ENCODE measurements at regions not wholly inside any gene's neighbourhood (a gene's known extent, or its start where the extent isn't known, plus 50 kb on each side); places are given as distances from the start of the nearest gene placed in this dataset.
"Not testable (repeated sequence)": the region's sequence is repeated elsewhere in the genome, so short reads cannot be mapped to it uniquely, and the experiment has no call there.

DNA sequence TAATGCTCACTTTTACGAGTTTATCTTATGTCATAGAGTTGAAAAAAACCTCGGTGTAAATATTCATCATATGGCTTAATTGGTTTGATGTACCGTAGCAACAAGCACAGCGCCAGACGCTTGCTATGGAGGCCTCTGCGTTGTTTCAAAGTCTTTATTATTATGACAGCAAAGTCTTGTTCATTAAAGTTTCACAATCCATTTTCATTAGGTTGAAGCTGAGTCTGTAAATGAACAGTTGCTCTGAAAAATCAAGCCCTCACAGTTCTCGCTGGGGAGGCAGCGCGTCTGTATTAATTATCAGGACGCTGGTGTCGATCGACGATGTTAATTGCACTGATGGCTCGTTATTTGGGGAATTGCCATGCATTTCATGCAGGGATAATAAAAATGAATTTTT is 185.6 kb downstream of the INSC start:
- DNase-seq (ENCODE audit: low read depth, low spot score), result no peak

DNA sequence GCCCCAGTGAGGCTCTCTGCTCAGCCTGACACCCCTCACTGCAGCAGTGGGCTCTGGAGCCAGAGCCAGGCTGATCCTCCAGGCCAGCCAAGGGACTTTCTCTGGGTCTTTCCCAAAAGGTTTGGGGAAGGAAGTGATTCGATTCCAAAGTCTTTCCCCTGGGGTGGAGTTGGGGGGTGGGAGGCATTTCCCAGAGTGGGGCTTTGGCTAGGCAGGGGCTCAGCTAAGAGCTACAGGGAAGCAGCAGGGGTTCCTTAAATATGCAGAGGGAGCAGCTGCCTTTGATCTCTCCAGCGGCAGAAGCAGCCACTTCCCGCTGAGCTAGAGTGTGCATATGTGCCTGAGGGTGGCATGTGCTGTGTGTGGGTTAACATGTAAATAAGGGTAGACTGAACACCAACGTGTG is 192.9 kb downstream of the INSC start:
- no peak for DNase-seq (ENCODE audit: low read depth, low spot score)

- no peak for DNase-seq (ENCODE audit: low read depth, low spot score)
These were observed 194.1 kb downstream of the INSC start for GRCh38 chr11:15308840-15309239.

DNA sequence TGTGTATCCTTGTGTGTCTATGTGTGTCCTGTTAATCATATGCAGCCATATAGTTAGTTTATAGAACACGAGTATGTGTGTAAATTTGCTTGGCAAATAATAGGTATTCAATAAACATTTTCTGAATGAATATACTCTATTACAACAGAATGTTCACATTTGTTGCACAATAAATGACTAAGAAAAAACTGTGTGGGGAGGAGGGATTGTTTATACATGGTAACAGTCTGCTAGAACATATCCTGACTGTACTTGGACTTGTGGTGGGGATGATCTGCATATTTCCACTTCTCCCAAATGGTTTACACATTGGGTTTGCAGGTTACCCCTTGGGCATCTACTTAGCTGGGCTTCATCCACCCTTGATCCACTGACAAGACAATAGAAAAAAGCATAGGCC is 194.6 kb downstream of the INSC start:
- DNase-seq (ENCODE audit: low read depth, low spot score), result no peak

DNA sequence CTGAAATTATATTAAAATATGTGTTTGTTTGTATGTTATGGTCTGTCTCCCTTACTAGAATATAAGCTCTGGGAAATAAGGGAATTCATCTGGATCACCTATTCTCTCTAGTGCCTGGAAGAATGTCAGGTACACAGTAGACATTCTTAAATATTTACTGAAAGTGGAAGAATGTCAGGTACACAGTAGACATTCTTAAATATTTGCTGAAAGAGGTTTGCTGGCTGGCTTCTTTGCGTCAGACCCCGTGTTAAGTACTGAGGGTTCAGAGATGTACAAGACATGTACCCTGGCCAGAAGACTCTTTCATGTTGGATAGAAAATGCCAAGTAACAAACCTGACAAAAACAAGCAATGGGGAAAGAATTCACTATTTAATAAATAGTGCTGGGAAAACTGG is 199.1 kb downstream of the INSC start:
- no peak for DNase-seq (ENCODE audit: low read depth, low spot score)

DNA sequence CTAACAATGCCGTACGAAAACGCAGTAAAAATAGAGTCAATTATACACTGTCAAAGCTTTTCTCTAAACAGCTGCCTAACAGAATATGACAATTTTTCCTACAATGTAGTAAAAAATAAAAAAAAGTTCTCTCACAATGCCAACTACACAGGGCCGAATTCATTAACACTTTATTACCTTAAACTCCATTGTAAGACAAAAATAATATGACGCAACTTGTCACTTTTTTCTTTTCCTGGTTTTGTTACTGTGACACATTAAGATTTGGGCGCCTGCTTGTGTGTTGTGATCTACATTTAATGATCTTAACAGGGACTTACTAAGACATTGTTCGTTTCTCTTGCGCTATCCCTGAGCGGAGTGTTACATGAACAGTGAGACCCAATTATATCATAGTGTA is 204.1 kb downstream of the INSC start:
- no peak for DNase-seq (ENCODE audit: low read depth, low spot score)

- no peak for DNase-seq (ENCODE audit: low read depth, low spot score)
These were observed 211.8 kb downstream of the INSC start for GRCh38 chr11:15326520-15326919.

- DNase-seq (ENCODE audit: low read depth, low spot score), result peak; percentile 54
These were observed 213.1 kb downstream of the INSC start for GRCh38 chr11:15327786-15328231.

GRCh38 chr11:15333407-15333806 is 218.7 kb downstream of the INSC start:
- no peak for DNase-seq (ENCODE audit: low read depth, low spot score)

GRCh38 chr11:15334766-15335165 is 220.0 kb downstream of the INSC start:
- no peak for DNase-seq (ENCODE audit: low read depth, low spot score)

DNA sequence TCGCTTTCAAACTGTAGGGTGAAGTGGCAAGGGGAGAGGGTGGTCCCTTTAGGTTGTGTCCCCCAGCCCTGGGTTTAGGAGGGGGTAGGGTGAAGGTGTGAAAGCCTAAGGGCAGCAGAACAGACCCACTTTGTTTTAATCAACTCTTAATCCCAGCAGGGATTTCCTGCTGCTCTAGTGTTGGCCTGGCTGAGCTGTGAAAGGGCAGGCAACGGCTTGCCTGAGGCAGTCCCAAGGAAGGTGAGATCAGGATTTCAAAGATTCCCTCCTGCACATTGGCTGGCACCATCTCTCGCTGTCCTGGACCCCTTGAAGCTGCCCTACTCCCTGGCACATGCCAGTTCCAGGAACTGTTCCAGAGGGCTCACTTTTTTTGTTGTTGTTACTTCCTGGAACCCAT is 221.3 kb downstream of the INSC start:
- no peak for DNase-seq (ENCODE audit: low read depth, low spot score)

GRCh38 chr11:15339302-15339701 is 224.6 kb downstream of the INSC start:
- no peak for DNase-seq (ENCODE audit: low read depth, low spot score)

DNA sequence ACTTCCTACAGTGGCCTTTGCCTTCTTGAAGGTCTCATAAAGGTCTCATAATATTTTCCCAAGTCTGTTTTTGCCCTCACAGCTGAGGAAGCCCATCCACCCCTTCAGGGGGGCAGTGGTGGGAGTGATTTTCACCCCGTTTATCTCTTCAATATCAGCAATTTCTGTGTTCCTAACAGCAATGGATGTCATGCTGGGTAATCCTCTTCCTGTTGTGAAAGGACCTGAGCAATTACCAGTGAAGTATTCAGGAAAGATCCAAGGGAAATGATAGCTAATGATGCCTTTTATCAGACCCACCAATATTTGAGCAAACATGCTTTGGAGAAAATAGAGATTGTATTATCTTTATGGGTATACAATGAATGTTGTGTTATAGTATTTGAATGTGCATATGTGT is 226.9 kb downstream of the INSC start:
- DNase-seq (ENCODE audit: low read depth, low spot score), result no peak

GRCh38 chr11:15342163-15342562 is 227.4 kb downstream of the INSC start:
- DNase-seq (ENCODE audit: low read depth, low spot score), result no peak

- no peak for DNase-seq (ENCODE audit: low read depth, low spot score)
These were observed 232.2 kb downstream of the INSC start for GRCh38 chr11:15346907-15347306.

- DNase-seq (ENCODE audit: low read depth, low spot score), result no peak
These were observed 233.4 kb downstream of the INSC start for GRCh38 chr11:15347969-15348734.

DNA sequence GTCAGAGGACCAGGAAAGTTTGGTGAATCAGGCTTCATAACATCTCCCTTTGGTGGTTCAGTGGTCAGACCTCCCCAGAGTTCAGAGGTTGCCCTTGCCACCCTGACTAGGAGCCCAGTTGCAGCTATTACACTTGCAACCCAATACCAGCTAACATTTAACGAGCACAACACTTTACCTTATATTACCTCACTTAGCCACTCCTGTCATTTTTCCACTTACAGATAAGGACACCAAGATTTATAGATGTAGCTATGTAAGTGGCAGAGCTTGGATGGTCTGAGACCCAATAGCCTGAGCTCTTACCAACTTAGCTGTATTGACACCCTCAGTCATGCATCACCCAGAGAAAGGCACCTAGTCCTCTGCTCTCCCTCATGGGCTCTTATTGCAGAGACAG is 234.7 kb downstream of the INSC start:
- DNase-seq (ENCODE audit: low read depth, low spot score), result no peak

- no peak for DNase-seq (ENCODE audit: low read depth, low spot score)
These were observed 246.6 kb downstream of the INSC start for GRCh38 chr11:15361316-15361715.

DNA sequence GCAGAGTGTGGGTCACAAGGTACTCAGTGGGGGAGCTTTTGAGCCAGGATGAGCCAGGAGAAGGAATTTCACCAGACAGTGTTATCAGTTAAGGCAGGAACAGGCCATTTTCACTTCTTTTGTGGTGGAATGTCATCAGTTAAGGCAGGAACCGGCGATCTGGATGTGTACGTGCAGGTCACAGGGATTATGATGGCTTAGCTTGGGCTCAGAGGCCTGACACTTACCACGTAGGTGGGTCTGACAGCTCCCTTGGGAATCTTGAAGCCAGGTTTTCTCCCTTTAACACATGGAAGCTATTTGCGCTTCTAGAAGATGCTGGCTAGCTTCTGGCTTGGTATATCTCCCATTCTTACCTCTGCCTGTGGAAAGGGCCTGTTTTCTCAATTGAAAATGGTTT is 250.6 kb downstream of the INSC start:
- DNase-seq (ENCODE audit: low read depth, low spot score), result not testable (repeated sequence)

DNA sequence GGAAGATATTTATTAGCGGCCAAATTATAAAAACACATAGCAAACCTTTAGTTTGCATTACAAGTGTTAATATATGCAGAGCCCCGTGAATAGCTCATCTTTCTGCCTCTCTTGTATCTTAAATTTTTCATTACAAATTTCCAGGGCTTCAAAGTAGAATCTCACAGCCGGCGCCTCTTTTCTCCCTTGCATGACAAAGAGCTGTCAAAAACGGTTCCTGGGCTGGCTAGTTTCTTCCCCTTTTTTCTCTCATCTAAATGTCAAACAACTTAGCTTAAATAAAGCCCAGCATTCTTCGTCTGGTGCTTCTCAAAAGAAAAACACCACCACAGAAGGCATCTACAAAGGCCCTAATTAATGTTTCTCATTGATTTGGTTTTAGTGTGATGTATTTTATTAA is 253.0 kb downstream of the INSC start:
- no peak for DNase-seq (ENCODE audit: low read depth, low spot score)

DNA sequence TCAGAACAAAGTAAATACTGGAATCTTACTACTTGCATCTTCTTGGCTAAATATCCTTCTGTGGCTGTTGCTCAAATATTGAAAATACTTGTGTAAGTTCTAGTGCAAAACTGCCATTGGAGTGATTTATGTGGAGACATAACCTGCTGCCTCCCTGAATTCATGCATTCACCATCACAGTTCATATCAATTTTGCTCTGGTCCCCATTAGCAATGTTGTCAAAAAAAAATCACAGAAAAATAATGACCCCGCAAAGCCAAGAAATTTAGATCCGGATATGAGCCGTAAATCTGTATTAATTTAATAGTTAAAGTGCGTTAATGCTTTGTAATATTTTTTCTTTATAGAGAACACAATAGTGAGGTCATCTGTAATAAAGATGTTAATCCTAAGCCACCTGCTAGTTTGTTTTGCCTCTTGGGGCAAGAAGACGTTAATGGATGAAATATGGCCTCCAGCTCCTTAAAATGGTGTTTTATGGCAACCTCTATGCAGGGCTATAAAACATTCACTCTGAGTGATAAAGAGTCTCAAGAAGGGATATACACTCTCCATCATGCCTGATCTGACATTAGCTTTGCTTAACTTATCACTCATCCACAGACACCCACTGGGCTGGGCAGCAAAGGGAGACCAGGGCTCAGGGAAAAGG is 255.9 kb downstream of the INSC start:
- no peak for DNase-seq (ENCODE audit: low read depth, low spot score)

GRCh38 chr11:15371533-15371932 is 256.8 kb downstream of the INSC start:
- no peak for DNase-seq (ENCODE audit: low read depth, low spot score)

- no peak for DNase-seq (ENCODE audit: low read depth, low spot score)
These were observed 259.7 kb downstream of the INSC start for GRCh38 chr11:15374418-15374817.
